K562 (cell line): ENCODE measurements at regions not wholly inside any gene's neighbourhood (a gene's known extent, or its start where the extent isn't known, plus 50 kb on each side); places are given as distances from the start of the nearest gene placed in this dataset.

Experiments
- ATAC-seq: fragments of 200-7000 bp; cut with Tn5 transposase; 3 replicates; pipeline ENCODE4 v1.9.1; 2020; ENCODE audit warnings: moderate library complexity
- BruUV-seq: library from RNA; stranded (reverse); fragments of 400-500 nt; replicated peaks from 2 replicates; lab custom pipeline; 2021; lab: Mats Ljungman, UMichigan
- CTCF ChIA-PET: fragments of 300-600 bp; formaldehyde crosslinking; extraction: SDS; loops from one replicate; lab custom pipeline; 2021; ENCODE audit warnings: low intra/inter-chr PET ratio; lab: Yijun Ruan, JAX
- POLR2A ChIA-PET: fragments of 300-600, 350-650 bp; sonication (Branson Sonifier 250); formaldehyde crosslinking; extraction: SDS; loops from one replicate; lab custom pipeline; 2021; ENCODE audit warnings: antibody characterized with exemption, inconsistent platforms; lab: Yijun Ruan, JAX
- DNase-seq, 4 experiments: peaks; one replicate each; pipeline versions ENCODE4 v3.0.0 to v3.0.0-alpha.2; 2011 to 2018; ENCODE audit warnings: low spot score in 3 of 4, mixed read lengths in 3 of 4; ENCODE audit errors: extremely low read depth in 1 of 4
- FAIRE-seq: peaks from 2 replicates; lab custom pipeline; 2011; peaks lifted over from hg19 to GRCh38; lab: Jason Lieb, UNC
- H2AFZ ChIP-seq: 2 replicates; pipeline ENCODE4 v1.6.0; 2011; ENCODE audit warnings: low read depth, low read length, control low read depth, inconsistent platforms
- H3K27ac ChIP-seq: fragments of 200-600 bp; 3 replicates; pipeline ENCODE4 v1.8.0; 2011; ENCODE audit warnings: low read depth, mild to moderate bottlenecking, control low read depth, inconsistent platforms, low read length, moderate library complexity, mixed read lengths; ENCODE audit errors: extremely low read depth
- H3K27me3 ChIP-seq, 2 experiments: fragments of 300-600 bp in 1 of 2; 2 replicates in 1 of 2; 3 replicates in 1 of 2; pipeline versions ENCODE4 v1.6.0 to v1.8.0; 2011; ENCODE audit warnings: inconsistent platforms in 2 of 2, low read length in 2 of 2, mild to moderate bottlenecking in 1 of 2, mixed read lengths in 1 of 2, moderate library complexity in 1 of 2; ENCODE audit not compliant: control insufficient read depth in 2 of 2, insufficient read depth in 2 of 2
- H3K36me3 ChIP-seq: fragments of 300-600 bp; 3 replicates; pipeline ENCODE4 v1.8.0; 2011; ENCODE audit warnings: mild to moderate bottlenecking, low read length, inconsistent platforms; ENCODE audit not compliant: control insufficient read depth, insufficient read depth
- H3K4me1 ChIP-seq, 2 experiments: fragments of 200-600 bp in 1 of 2; replicated peaks in 1 of 2; 2 replicates in 1 of 2; 3 replicates in 1 of 2; pipeline versions ENCODE4 v1.5.1 to v1.8.0; 2011; ENCODE audit warnings: inconsistent platforms in 2 of 2, low read length in 2 of 2, mild to moderate bottlenecking in 1 of 2, mixed read lengths in 1 of 2, moderate library complexity in 1 of 2; ENCODE audit not compliant: control insufficient read depth in 2 of 2, insufficient read depth in 2 of 2
- H3K4me2 ChIP-seq: 2 replicates; pipeline ENCODE4 v1.6.1; 2011; ENCODE audit warnings: low read length, control low read depth, inconsistent platforms, mixed read lengths; ENCODE audit not compliant: insufficient read depth
- H3K4me3 ChIP-seq: fragments of 200-600 bp; sonication (generic), shearing (Covaris generic); 2 replicates; pipeline ENCODE4 v1.5.1; 2016; ENCODE audit warnings: control low read depth, inconsistent platforms
- H3K79me2 ChIP-seq: fragments of 200-600 bp; 3 replicates; pipeline ENCODE4 v1.8.0; 2011; ENCODE audit warnings: low read length, inconsistent platforms; ENCODE audit not compliant: control insufficient read depth, insufficient read depth
- H3K9ac ChIP-seq, 2 experiments: 2 replicates each; pipeline versions ENCODE4 v1.6.0 to v1.6.1; 2011; ENCODE audit warnings: low read depth in 2 of 2, low read length in 2 of 2, control low read depth in 1 of 2, inconsistent platforms in 1 of 2, mild to moderate bottlenecking in 1 of 2, mixed read lengths in 1 of 2; ENCODE audit not compliant: insufficient read depth in 1 of 2
- H3K9me1 ChIP-seq: one replicate; pipeline ENCODE4 v1.6.0; 2011; ENCODE audit warnings: inconsistent platforms, mild to moderate bottlenecking, low read length, moderate library complexity; ENCODE audit not compliant: control insufficient read depth, insufficient read depth
- H3K9me3 ChIP-seq: replicated peaks from 2 replicates; pipeline ENCODE4 v1.5.1; 2011; ENCODE audit warnings: low read depth, low read length, inconsistent platforms; ENCODE audit not compliant: control insufficient read depth, insufficient read depth
- H4K20me1 ChIP-seq: replicated peaks from 2 replicates; pipeline ENCODE4 v1.6.1; 2011; ENCODE audit warnings: low read length, inconsistent platforms, mixed read lengths; ENCODE audit not compliant: control insufficient read depth, insufficient read depth
- HMG20B ChIP-seq: fragments of 250-450 bp; sonication (Bioruptor Pico); IDR thresholded peaks from 2 replicates; pipeline ENCODE4 v1.5.0; 2021; ENCODE audit warnings: mild to moderate bottlenecking
- MTA3 ChIP-seq: fragments of 450-650 bp; formaldehyde crosslinking; IDR thresholded peaks from 2 replicates; pipeline ENCODE4 v1.6.1; 2017; ENCODE audit warnings: mild to moderate bottlenecking, borderline replicate concordance
- RBM25 ChIP-seq: fragments of 200-400 bp; formaldehyde crosslinking; IDR thresholded peaks from 2 replicates; pipeline ENCODE4 v1.6.1; 2018; ENCODE audit warnings: low read length, low read depth, moderate library complexity; ENCODE audit not compliant: severe bottlenecking
- STAT5A ChIP-seq: IDR thresholded peaks from 2 replicates; pipeline ENCODE4 v1.6.1; 2012; ENCODE audit warnings: low read length, inconsistent platforms, borderline replicate concordance
- THRAP3 ChIP-seq: fragments of 450-650 bp; IDR thresholded peaks from 2 replicates; pipeline ENCODE4 v1.6.1; 2016; ENCODE audit warnings: mild to moderate bottlenecking, inconsistent platforms, borderline replicate concordance
- WGBS: fragments of 100-300 bp; shearing (Covaris generic); methylation state at CpG from one replicate; pipeline ENCODE4 v1.1.6; 2016; ENCODE audit warnings: low coverage, mixed read lengths; ENCODE audit not compliant: insufficient coverage; ENCODE audit errors: missing lambda C conversion rate; 5-methylcytosine and 5-hydroxymethylcytosine counted together
- in situ Hi-C: fragments of 300-500 bp; cut with MboI; formaldehyde crosslinking; loops from 4 replicates; pipeline ENCODE4 v1.15.0; 2018; ENCODE audit warnings: inconsistent platforms, mixed read lengths
- intact Hi-C: fragments of 100-400 bp; cut with micrococcal nuclease; formaldehyde crosslinking; loops from 2 replicates; pipeline ENCODE4 v1.14.2; 2022
- TF ChIP-seq, protein P1 (sequence below), 3 experiments: fragments of 200-800 bp in 1 of 3; fragments of 250-450 bp in 1 of 3; fragments of 450-650 bp in 1 of 3; sonication (Bioruptor Pico) in 1 of 3; sonication (Bioruptor generic) in 1 of 3; formaldehyde crosslinking in 1 of 3; IDR thresholded peaks; 2 replicates each; pipeline versions ENCODE4 v1.6.1 to v1.8.0; 2016 to 2022; ENCODE audit warnings: mild to moderate bottlenecking in 2 of 3, missing genetic modification characterization in 2 of 3, missing compliant biosample characterization in 1 of 3, moderate library complexity in 1 of 3

DNA sequence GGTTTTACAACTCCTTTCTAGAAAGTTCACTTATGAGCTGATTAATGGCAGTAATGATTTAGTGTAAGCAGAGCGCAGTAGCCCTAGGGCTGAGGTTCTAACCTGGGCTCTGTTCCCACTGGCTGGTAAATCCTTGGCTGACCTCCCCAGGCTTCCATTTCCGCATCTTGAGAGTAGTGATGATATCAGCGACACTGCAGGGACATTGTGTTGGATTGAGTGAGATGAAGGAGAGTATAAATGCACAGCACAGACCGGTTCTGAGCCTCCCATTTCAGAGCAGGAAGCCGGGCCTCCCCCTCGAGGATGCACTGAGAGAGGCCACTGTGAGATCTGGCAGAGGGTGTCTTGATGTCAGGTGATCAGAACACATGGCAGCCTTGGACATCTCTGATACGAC lies 477.2 kb upstream of the SULF2 start:
- TF ChIP-seq THRAP3 = no peak
- no peak for TF ChIP-seq MTA3
- TF ChIP-seq, protein P1, sequence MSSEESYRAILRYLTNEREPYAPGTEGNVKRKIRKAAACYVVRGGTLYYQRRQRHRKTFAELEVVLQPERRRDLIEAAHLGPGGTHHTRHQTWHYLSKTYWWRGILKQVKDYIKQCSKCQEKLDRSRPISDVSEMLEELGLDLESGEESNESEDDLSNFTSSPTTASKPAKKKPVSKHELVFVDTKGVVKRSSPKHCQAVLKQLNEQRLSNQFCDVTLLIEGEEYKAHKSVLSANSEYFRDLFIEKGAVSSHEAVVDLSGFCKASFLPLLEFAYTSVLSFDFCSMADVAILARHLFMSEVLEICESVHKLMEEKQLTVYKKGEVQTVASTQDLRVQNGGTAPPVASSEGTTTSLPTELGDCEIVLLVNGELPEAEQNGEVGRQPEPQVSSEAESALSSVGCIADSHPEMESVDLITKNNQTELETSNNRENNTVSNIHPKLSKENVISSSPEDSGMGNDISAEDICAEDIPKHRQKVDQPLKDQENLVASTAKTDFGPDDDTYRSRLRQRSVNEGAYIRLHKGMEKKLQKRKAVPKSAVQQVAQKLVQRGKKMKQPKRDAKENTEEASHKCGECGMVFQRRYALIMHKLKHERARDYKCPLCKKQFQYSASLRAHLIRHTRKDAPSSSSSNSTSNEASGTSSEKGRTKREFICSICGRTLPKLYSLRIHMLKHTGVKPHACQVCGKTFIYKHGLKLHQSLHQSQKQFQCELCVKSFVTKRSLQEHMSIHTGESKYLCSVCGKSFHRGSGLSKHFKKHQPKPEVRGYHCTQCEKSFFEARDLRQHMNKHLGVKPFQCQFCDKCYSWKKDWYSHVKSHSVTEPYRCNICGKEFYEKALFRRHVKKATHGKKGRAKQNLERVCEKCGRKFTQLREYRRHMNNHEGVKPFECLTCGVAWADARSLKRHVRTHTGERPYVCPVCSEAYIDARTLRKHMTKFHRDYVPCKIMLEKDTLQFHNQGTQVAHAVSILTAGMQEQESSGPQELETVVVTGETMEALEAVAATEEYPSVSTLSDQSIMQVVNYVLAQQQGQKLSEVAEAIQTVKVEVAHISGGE (CRISPR knock-in tag; IDR thresholded peaks at IDR 0.05) = peak in 1 of 3 experiments; percentile 34; a peak in 1 of 6 replicates
- TF ChIP-seq RBM25 = no peak
- TF ChIP-seq HMG20B (CRISPR knock-in tag) = no peak
- no peak for TF ChIP-seq STAT5A
- TF ChIP-seq, all 486 proteins: peak for 1
- Histone ChIP-seq H2AFZ (no peak overlapping the region), H3K4me3 (no peak overlapping the region), H3K4me2 (no peak overlapping the region), H3K9me3 (no peaks in the 10 kb centered on the region), H3K4me1 (no peaks in the 10 kb centered on the region), H3K27ac (no peak overlapping the region), H4K20me1 (no peaks in the 10 kb centered on the region), H3K36me3 (no peaks in the 10 kb centered on the region), H3K27me3 (peaks cover 0 to 6% of the 10 kb centered on the region in 2 experiments; a peak in 1 of 5 replicates), H3K9ac (no peak overlapping the region), H3K79me2 (no peaks in the 10 kb centered on the region), H3K9me1 (no peaks in the 10 kb centered on the region)
- DNase-seq (no peak), FAIRE-seq (no peak), ATAC-seq (no peak)
- WGBS = under 1% methylated on average over 7 of the region's 7 CpGs
- no TSS peak for BruUV-seq
- ChIA-PET CTCF (no interaction called here), POLR2A (interaction anchor here (0.9 to 1.0 kb wide), 2 partner anchors 13 to 15 kb away, joined by 3 read pairs; no protein-coding TSS in a partner anchor)
- in situ Hi-C loops (no loop called here), intact Hi-C loops (no loop called here)
